MG63 (cell line): ENCODE measurements at regions not wholly inside any gene's neighbourhood (a gene's known extent, or its start where the extent isn't known, plus 50 kb on each side); places are given as distances from the start of the nearest gene placed in this dataset.

Source experiments
- DNase-seq: peaks from one replicate; pipeline ENCODE4 v3.0.0-alpha.2; 2020
- H3K27me3 ChIP-seq: fragments of 250-450 bp; sonication (Bioruptor Pico); 2 replicates; pipeline ENCODE4 v1.5.1; 2020; ENCODE audit warnings: mild to moderate bottlenecking, moderate library complexity
- H3K36me3 ChIP-seq: fragments of 250-450 bp; sonication (Bioruptor Pico); 2 replicates; pipeline ENCODE4 v1.5.1; 2020; ENCODE audit warnings: mild to moderate bottlenecking, moderate library complexity
- H3K4me3 ChIP-seq: fragments of 250-450 bp; sonication (Bioruptor Pico); 2 replicates; pipeline ENCODE4 v1.5.1; 2020; ENCODE audit warnings: mild to moderate bottlenecking, moderate library complexity
- H3K9me3 ChIP-seq: fragments of 250-450 bp; sonication (Bioruptor Pico); 2 replicates; pipeline ENCODE4 v1.5.1; 2020; ENCODE audit warnings: mild to moderate bottlenecking, moderate library complexity

DNA sequence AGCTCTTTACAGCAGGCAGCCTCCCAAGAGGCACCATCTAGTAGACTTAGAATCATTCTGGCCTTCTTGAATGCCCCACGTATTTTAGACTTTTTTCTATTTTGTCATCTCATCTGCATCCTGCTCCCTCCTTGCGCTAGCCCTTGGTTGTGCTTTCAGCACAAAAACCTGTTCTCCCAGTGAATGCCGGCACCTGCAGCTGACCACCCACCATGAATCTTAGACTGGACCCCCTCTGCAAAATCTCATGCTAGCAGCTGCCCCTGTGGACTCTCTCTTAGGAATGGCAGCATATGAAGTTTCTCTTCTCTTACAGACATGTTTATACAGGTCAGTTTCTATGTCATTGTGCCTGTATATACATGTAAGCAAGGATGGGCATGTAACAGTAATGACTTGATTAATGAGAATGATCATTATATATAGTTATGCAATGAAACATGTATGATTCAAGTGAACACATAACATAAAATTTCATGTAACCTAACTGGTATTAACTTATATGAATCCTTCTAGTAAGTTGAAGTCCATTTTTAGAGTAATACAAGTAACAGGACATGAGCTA is 159.8 kb downstream of the SUCLG1 start:
- Histone ChIP-seq H3K9me3 (no peaks in the 10 kb centered on the region), H3K4me3 (no peak overlapping the region), H3K36me3 (no peaks in the 10 kb centered on the region), H3K27me3 (no peaks in the 10 kb centered on the region)
- no peak for DNase-seq

DNA sequence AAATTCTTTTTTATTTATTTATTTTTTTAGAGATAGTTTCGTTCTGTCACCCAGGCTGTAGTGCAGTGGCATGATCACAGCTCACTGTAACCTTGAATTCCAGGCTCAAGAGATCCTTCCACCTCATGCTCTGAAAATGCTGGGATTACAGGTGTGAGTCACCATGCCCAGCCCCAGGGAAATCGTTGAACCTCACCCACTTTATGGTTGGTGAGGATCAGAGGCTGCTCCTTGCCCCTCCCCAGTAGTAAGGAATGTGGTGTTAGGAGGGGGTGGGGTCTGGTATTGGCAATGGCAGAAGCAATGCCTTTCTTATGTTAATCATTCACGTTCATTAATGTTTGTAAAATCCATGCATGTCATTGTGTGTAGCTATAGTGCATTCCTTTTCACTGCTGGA is 161.9 kb downstream of the SUCLG1 start:
- DNase-seq: peak; percentile 22
- no peaks in the 10 kb centered on the region for H3K9me3 ChIP-seq
- no peak overlapping the region for H3K4me3 ChIP-seq
- no peaks in the 10 kb centered on the region for H3K27me3 ChIP-seq
- no peaks in the 10 kb centered on the region for H3K36me3 ChIP-seq

DNA sequence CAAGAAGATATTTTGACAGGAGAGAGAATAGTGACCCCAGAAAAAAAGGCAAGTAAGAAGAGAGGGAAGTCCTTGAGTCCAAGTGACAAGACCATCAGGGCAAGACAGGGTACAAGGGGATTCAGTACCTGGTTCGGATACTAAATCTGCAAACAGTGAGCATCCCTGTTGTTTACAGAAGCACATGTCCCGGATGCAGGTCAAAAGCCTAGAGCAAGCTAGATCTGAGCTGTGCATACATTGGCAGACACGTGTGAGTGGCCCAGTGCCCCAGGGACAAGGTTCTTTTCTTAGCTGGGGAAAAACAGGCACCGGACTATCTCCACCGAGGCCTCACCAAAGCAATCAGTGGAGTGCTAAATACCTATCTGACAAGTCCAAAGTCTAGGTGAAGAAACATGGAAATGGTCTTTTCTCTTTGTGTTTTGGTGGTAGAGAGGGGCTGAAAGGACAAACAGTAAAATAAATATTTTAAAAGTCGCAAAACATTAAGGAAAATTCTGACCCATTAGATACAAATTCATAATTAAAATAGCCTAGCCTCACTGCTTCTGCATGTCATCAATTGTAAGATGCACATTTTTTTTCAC is 165.2 kb downstream of the SUCLG1 start:
- no peak for DNase-seq
- Histone ChIP-seq H3K4me3 (no peak overlapping the region), H3K27me3 (no peaks in the 10 kb centered on the region), H3K36me3 (no peaks in the 10 kb centered on the region), H3K9me3 (no peaks in the 10 kb centered on the region)

DNA sequence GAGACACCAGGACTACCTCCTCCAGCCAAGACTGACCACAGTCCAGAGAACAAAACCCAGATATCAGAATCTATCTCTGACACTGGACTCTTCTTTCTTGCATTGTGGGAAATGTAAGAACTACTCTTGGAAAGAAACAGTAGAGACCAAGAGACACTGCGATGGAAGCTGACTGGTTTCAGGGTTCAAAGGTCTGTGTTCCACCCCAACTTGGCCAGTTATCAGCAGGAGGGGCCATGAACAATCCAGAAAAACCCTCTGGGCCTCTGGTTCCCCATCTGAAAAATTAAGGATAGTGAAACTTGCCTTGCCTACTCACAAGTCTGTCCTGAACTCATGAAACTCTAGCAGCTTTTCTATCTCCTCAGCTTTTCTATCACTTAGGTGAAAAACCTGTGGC is 166.5 kb downstream of the SUCLG1 start:
- Histone ChIP-seq H3K9me3 (no peaks in the 10 kb centered on the region), H3K27me3 (no peaks in the 10 kb centered on the region), H3K4me3 (no peak overlapping the region), H3K36me3 (no peaks in the 10 kb centered on the region)
- DNase-seq: no peak

DNA sequence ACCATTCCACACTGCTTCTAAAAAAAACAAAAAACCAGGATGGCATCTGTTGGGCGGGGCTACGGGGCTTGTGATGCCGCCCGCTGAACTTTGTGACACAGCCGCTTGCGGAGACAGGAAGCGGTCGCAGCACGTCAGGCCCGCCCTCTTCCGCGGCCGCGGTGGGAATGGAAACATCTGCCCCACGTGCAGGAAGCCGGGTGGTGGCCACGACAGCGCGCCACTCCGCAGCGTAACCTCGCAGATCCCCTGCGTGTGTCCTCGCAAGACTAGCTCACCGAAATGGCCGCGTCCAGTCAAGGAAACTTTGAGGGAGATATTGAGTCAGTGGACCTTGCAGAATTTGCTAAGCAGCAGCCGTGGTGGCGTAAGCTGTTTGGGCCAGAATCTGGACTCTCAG is 168.5 kb downstream of the SUCLG1 start:
- H3K36me3 ChIP-seq: no peaks in the 10 kb centered on the region
- no peak overlapping the region for H3K4me3 ChIP-seq
- H3K27me3 ChIP-seq: no peaks in the 10 kb centered on the region
- no peak for DNase-seq
- H3K9me3 ChIP-seq: no peaks in the 10 kb centered on the region

DNA sequence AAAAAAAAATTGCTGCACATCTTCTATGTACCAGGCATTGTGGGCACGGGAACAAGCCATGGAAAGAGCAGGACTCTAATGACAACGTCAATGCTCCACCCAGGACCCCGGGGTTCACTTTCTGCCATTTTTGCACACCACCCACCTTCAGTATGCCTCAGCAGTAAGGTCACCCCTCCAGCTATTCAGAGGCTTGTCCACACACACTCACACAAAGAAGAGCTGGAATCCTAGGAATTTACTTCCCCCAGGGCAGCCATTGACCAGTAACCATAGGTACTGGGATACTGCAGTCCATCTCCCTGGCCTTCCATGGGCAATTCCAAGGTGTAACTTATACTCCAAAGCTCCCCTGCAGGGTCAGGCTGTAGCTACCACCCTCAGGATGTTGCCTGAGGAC is 170.8 kb downstream of the SUCLG1 start:
- DNase-seq: no peak
- H3K9me3 ChIP-seq: no peaks in the 10 kb centered on the region
- no peaks in the 10 kb centered on the region for H3K36me3 ChIP-seq

DNA sequence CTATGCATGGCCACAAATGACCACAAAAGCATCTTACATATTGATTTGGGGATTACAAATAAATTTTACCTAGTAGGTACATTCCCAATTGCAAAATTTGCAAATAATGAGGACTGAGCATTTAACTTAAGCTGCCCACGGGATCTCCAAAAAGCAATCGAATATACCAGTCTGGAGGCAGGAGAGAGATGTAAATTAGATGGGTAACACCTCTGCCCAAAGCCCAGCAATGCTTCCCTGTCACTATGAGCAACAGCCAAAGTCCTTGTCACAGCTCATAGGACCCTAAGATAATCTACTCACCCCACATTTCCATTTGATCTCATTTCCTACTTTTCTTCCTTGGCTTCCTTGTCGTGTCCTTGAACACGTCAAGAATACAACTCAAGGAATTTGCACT is 172.2 kb downstream of the SUCLG1 start:
- H3K27me3 ChIP-seq: no peaks in the 10 kb centered on the region
- no peak for DNase-seq
- H3K9me3 ChIP-seq: no peaks in the 10 kb centered on the region
- no peak overlapping the region for H3K4me3 ChIP-seq
- H3K36me3 ChIP-seq: no peaks in the 10 kb centered on the region

More for the DNA sequence above, 170.8 kb downstream of the SUCLG1 start:
- H3K4me3 ChIP-seq: no peak overlapping the region
- H3K27me3 ChIP-seq: no peaks in the 10 kb centered on the region

DNA sequence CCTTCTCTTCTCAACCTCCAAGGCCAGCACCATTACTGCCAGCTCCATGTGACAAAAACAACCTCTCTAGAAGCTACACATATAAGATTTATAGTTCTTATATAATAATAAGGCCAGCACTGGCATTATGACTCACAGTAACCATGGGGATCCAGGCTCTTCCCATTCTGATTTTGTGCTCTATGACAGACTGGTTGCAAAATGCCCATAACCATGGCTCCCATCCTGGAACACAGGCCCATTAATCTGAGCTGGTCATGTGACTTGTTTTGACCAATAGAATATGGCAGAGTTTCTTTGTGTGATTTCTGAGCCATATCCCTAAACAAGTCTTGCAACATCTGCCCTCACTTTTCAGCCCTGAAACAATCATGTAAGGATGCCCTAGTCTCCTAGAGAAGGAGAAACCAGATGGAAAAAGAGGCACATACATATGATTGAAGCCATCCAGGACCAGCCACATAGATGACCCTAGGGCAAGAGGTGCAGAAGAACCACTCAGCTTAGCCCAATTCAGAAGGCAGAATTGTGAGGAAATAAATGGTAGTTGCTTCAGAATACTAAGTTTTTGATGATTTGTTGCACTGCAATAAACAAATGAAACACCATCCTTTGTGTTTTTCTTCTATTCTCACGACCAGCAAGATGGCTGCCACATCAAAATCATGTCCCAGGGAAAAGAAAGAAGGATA is 173.9 kb downstream of the SUCLG1 start:
- DNase-seq: no peak
- Histone ChIP-seq H3K9me3 (no peaks in the 10 kb centered on the region), H3K27me3 (no peaks in the 10 kb centered on the region)

DNA sequence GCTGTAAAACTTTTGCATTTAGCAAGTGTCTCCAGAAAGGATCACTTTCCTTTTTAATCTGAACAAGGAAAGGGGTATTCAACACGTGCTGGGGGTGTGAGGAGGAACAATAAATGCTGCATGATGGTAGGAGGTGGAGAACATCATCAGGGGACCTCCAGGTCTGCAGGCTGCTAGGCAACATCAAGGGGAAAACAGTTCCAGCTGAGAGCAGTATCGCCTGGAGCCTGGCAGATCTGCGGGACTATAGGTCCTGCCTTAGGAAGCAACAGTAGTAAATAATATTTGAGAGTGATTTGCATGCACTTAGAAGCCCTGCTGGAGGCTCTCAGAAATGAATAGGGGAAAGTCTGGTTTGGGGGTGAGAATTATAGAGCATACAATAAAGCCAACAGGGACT is 175.6 kb downstream of the SUCLG1 start:
- DNase-seq: no peak
- Histone ChIP-seq H3K4me3 (no peak overlapping the region), H3K9me3 (no peaks in the 10 kb centered on the region), H3K36me3 (no peaks in the 10 kb centered on the region), H3K27me3 (no peaks in the 10 kb centered on the region)

More for the DNA sequence above, 173.9 kb downstream of the SUCLG1 start:
- H3K4me3 ChIP-seq: no peak overlapping the region
- H3K36me3 ChIP-seq: no peaks in the 10 kb centered on the region

DNA sequence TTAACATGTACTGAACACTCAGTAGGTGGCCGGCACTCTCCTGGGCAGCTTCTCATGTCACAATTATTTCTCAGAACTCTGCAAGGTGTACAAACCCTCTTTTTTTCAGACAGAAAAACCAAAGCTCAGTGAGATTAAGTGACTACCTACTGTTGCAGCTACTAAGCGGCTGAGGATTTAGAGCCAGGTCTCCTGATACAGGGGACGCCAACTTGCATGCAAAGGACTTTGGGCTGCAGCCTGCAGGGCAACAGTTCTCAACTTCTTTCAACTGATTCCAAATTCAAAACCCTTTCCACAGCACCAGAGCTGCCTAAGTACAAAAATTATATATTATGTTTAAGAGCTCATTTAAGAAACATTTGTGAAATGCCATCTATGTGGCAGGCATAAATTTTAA is 177.6 kb downstream of the SUCLG1 start:
- Histone ChIP-seq H3K9me3 (no peaks in the 10 kb centered on the region), H3K36me3 (no peaks in the 10 kb centered on the region), H3K27me3 (no peaks in the 10 kb centered on the region), H3K4me3 (no peak overlapping the region)
- DNase-seq: no peak

DNA sequence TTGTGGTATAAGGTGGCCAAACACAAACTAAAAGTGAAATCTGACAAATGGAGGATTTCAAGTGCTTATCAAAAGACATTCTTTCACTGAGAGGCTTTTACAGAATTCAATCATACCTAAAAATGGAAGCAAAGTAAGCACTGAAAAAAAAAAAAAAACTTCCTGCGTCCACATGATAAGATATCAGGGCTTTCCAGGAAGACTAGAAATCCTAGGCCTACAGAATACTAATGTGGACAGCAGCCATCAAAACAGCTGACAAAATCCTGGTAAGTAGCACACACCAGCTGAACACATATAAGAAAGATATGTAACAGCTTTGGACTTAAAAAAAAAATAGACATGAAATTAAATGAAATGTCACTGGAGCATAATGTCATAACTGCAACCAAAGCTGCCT is 178.2 kb downstream of the SUCLG1 start:
- H3K4me3 ChIP-seq: no peak overlapping the region
- no peaks in the 10 kb centered on the region for H3K9me3 ChIP-seq
- no peaks in the 10 kb centered on the region for H3K36me3 ChIP-seq
- no peaks in the 10 kb centered on the region for H3K27me3 ChIP-seq
- DNase-seq: no peak

DNA sequence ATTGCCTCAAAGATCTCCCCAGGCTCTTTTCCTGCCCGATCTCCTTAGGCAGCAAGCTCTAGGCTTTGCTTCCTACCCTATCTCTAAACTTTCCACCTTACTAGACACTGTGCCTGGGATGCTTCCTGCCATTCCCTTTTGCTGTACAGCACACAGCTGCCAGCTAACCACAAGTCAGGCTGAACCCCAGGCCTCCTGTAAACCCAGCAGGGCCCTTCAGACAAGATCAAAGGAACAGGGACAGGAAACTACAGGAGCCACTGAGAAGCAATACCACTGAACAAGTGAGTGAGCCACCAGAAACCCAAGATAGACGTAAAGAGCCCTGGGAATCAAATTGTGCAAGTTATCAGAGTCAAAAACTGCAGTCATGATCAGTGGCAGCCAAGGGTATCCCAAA is 180.7 kb downstream of the SUCLG1 start:
- Histone ChIP-seq H3K27me3 (no peaks in the 10 kb centered on the region), H3K4me3 (no peak overlapping the region), H3K9me3 (no peaks in the 10 kb centered on the region), H3K36me3 (no peaks in the 10 kb centered on the region)
- DNase-seq: no peak

DNA sequence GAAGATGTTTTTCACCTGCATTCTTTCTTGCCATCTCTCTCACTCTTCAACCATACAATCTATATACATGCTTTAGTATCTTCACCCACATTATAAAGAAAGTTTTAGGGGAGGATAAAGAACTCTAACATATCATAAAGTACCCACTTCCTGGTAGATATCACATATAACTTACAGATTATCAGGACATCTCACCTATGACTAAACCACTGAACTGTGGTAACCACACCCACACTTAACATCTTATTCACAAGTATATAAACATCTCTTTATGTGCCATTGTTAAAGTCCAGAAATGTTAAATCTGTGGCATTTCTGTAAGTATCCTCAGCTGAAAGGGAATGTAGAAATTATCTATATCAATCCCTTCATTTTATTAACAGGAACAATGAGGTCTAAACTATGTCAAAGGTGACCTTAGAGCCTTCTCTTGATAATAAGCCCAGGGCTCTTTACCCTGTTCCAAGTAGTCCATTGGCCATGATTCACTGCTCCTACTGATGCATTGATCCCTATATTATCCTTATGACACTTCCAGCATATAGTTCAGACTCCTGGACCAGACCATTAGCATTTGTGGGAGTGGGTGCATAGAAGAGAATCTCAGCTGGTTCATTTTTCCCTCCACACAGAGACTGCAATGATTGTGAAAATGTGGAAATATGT is 182.4 kb downstream of the SUCLG1 start:
- Histone ChIP-seq H3K36me3 (no peaks in the 10 kb centered on the region), H3K9me3 (no peaks in the 10 kb centered on the region), H3K4me3 (no peak overlapping the region), H3K27me3 (no peaks in the 10 kb centered on the region)
- DNase-seq: no peak

DNA sequence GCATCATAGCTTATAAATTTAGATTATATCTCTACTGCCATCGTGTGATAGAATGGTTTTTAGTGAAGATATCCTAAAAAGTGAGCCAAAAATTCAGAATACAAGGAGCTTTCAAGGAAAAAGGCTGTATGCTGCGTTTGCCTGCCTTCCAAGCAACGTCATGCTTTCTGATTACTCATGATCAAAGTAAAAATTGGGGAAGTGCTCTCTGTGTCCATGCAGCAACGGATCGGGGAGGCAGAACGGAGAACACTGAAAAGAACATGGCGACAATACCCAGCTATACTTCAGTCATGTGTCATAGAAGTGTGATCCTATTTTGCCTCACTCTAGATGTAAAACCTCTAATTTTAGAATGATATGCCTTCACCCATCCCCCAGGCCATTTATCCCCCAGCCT is 185.7 kb downstream of the SUCLG1 start:
- Histone ChIP-seq H3K27me3 (no peaks in the 10 kb centered on the region), H3K9me3 (no peaks in the 10 kb centered on the region), H3K4me3 (no peak overlapping the region), H3K36me3 (no peaks in the 10 kb centered on the region)
- DNase-seq: no peak

DNA sequence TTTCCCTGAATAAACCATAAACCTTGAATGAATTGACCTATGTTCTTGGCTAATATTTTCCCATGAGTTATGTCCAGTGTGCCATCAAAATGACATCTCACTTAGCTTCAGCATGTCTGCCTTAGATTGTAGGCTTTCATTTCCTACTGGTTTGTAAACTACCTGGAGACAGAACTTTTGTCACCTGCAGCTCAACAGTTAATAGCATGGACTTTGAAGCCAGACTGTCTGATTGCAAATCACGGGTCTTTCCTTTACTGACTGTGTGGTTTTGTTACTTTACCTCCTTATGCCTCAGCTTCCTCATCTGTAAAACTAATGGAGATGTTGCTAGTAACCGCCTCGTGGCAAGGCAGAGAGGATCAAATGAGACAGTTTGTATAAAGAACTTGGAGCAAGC is 187.1 kb downstream of the SUCLG1 start:
- DNase-seq: no peak
- no peaks in the 10 kb centered on the region for H3K9me3 ChIP-seq
- H3K27me3 ChIP-seq: no peaks in the 10 kb centered on the region
- H3K4me3 ChIP-seq: no peak overlapping the region
- H3K36me3 ChIP-seq: no peaks in the 10 kb centered on the region

DNA sequence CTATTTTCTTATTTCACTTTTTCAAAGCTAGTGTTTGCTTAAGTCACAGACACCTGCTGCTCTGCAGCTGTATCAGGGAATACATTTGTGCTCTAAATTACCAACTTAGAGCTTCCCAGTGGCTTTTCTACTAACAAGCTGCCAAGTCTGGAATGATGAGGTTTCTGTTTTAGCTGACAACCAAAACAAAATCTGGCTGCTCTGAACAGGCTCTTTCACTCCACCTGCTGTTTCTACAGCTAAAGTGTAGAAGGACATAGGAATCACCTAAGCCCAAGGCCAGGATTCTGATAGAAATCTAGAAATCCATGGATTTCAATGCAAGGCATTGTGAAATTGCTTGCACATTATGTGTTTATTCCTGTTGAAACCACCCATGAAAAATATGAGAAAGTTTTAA is 201.2 kb downstream of the SUCLG1 start:
- DNase-seq: no peak
- Histone ChIP-seq H3K4me3 (no peak overlapping the region), H3K27me3 (no peaks in the 10 kb centered on the region), H3K9me3 (no peaks in the 10 kb centered on the region), H3K36me3 (no peaks in the 10 kb centered on the region)

DNA sequence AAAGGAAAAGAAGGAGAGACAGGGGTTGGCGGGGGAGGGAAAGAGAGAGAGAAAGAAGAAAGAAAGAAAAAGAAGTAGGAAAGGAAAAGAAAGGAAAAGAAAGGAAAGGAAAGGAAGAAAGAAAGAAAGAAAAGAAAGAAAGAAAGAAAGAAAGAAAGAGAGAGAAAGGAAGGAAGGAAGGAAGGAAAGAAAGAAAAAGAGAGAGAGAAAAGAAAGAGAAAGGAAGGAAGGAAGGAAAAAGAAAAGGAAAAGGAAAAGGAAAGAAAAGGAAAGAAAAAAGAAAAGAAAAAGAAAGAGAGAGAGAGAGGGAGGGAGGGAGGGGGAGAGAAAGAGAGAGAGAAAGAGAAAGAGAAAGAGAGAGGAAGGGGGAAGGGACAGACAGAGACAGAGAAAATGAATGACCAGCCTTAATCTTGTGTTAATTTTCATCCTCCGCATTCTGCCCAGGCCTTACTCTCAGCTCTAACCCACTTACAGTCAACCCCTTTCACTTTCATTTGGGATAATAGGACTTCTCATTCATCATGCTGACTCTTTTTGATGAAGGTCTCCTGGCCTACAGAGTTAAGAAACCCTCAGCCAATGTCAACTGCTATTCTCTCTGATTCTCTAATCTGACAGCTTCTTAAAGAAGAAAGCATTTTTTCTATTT is 207.3 kb downstream of the SUCLG1 start:
- H3K9me3 ChIP-seq: no peaks in the 10 kb centered on the region
- no peak overlapping the region for H3K4me3 ChIP-seq
- no peak for DNase-seq
- no peaks in the 10 kb centered on the region for H3K27me3 ChIP-seq
- no peaks in the 10 kb centered on the region for H3K36me3 ChIP-seq
